NB4 (cell line): ENCODE measurements at regions not wholly inside any gene's neighbourhood (a gene's known extent, or its start where the extent isn't known, plus 50 kb on each side); places are given as distances from the start of the nearest gene placed in this dataset.

Experiments used
- POLR2A ChIP-seq: IDR thresholded peaks from 2 replicates; pipeline ENCODE4 v1.6.1; 2011; ENCODE audit warnings: mild to moderate bottlenecking; ENCODE audit not compliant: insufficient read length; ENCODE audit errors: extremely low read depth
- TF ChIP-seq, protein P1 (sequence below): IDR thresholded peaks from one replicate; pipeline ENCODE4 v1.5.1; 2012; ENCODE audit warnings: low read depth, low read length

DNA sequence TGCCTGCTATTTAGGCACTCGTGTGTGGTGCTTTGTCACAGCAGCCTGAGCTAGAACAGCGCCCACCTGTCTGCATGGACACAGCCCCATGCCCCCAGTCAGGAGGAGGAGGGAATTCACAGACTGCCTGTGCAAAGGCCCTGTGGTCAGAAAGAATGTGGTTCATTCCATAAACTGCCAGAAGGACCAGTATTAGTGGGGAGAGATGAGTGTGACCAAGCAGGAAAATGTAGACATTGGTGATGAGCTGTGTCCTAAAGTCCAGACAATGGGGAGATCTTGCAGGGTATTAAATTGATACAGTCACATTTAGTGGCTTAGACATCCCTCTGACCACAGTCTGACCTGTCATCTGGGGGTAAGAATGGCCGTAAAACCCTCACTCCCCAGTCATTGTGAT, 83.7 kb upstream of the LINC01488 start:
- TF ChIP-seq, protein P1, sequence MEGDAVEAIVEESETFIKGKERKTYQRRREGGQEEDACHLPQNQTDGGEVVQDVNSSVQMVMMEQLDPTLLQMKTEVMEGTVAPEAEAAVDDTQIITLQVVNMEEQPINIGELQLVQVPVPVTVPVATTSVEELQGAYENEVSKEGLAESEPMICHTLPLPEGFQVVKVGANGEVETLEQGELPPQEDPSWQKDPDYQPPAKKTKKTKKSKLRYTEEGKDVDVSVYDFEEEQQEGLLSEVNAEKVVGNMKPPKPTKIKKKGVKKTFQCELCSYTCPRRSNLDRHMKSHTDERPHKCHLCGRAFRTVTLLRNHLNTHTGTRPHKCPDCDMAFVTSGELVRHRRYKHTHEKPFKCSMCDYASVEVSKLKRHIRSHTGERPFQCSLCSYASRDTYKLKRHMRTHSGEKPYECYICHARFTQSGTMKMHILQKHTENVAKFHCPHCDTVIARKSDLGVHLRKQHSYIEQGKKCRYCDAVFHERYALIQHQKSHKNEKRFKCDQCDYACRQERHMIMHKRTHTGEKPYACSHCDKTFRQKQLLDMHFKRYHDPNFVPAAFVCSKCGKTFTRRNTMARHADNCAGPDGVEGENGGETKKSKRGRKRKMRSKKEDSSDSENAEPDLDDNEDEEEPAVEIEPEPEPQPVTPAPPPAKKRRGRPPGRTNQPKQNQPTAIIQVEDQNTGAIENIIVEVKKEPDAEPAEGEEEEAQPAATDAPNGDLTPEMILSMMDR, result no peak
- TF ChIP-seq POLR2A, result no peak
